ENCODE measurements at regions not wholly inside any gene's neighbourhood (a gene's known extent, or its start where the extent isn't known, plus 50 kb on each side); places are given as distances from the start of the nearest gene placed in this dataset.

DNA sequence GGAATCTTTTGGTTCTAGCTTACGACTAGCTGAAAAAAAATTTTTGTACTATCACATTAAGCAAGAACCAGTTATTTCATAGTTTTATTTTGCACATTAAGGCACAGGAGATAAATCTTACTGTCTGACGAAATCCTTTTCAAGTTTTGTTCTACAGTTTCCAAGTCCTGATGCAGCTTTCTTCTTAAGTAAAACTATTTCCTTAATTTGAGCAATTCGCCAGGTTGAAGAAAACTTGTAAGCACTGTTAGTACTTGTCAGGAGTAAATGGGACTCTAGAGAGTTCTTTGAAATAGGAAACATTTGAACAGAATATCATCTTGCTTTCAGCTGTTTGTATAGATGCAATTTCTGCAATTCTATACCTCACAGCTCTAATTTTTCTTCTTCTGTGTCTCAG, 318.8 kb upstream of the ELAVL2 start:
- TF ChIP-seq EZH2phosphoT487 (IDR thresholded peaks at IDR 0.05; ENCODE audit: insufficient read depth, low read depth) (no peak), EZH2 (IDR thresholded peaks at IDR 0.05; ENCODE audit: insufficient read depth, poor library complexity, severe bottlenecking) (no peak)
